DMS79 (cell line): ENCODE measurements at regions not wholly inside any gene's neighbourhood (a gene's known extent, or its start where the extent isn't known, plus 50 kb on each side); places are given as distances from the start of the nearest gene placed in this dataset.

Experiments used
- DNase-seq: peaks from one replicate; lab custom pipeline; 2025; lab: John Stamatoyannopoulos, UW

- DNase-seq, result no peak
These were observed 1378.9 kb downstream of the BRD1 start for GRCh38 chr22:48448821-48449220.

DNA sequence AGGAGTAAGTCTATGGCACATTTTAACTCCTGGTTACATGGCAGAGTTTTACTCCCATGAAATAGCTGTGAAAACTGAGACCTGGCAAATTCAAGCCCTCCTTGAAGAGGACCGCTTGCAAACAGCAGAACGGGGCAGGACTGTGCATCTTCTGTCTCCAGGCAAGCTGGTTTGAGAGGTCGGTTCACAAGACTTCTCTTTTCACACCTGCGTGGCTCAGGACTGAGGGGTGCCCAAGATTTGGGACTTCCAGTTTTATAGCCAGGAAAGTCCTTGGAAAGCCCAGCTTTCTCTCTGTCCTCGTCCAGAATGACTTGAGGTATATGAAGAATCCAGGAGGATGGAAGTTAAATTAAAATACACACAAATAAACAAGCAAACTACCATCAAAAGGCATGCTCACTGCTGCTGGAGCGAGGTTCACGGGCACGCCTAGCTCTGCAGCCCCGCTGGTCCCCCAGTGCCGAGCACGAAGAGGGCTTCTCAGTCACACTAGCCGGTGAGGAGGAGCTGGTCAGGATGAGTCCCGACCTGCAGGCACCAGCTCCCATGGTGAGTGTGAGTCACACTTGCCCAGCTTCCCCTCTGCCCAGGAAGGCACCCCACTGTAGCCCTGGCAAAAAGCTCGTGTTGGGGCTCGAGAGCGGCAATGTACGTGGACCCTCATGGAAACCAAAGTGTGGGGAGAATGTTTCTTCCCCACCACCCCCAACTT lies 1382.4 kb downstream of the BRD1 start:
- DNase-seq, result no peak

DNA sequence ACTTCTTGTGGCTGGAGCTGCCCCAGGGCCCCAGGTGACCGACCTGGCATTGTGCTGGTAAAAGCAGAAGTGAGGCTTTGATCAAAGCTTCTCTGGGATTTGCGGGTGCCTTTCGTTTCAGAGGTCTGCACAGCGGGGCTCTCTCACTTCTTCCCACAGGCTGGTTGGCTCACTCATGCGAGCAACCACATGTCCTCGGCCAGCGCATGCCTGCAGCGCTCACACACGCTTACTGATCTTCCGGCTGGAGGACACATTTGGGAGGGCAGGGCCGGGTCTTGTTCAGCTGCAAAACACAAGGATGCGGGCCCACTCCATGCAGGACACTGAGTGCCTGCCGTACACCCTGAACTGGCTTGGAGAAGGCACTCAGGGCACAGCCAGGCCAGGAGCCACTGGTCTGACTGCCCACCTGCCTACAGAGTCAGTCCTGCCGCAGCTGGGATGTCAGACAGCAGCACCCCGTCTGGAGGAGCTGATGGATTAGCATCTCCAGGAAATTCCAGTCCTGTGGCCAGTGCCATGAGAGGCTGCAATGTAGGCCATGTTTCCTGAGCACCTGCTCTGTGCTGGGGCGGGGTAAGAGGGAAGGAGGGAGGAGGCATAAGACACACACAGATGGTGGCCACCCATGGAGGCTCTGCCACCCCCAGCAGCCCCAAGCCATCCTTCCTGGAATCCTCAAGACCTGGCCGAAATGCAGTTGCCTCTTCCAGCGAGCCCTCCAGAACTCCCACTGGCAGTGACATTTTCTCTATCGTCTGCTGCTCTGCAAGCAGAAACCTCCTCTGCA lies 1383.2 kb downstream of the BRD1 start:
- peak; percentile 10 for DNase-seq

DNA sequence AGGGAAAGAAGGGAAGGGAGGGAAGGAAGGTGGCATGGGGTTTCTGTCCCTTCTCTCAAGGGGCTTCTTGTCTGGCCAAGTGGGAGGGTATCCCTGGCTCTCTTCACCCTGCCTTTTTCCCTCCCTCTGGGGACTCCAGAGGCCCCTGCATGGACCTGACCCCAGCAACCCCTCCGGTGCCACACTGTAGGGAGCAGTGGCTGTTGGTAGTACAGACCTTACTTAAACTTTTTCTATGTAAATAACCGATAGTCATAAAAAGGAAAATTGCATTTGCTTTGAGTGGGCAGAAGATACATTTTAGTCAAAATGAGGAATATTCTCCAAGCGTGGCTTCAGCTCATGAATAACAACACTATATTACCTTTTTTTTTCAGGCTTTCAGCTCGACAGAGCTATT lies 1384.0 kb downstream of the BRD1 start:
- no peak for DNase-seq

- no peak for DNase-seq
These were observed 1385.0 kb downstream of the BRD1 start for GRCh38 chr22:48442663-48443062.

GRCh38 chr22:48441553-48441850 lies 1386.2 kb downstream of the BRD1 start:
- DNase-seq, result no peak

DNA sequence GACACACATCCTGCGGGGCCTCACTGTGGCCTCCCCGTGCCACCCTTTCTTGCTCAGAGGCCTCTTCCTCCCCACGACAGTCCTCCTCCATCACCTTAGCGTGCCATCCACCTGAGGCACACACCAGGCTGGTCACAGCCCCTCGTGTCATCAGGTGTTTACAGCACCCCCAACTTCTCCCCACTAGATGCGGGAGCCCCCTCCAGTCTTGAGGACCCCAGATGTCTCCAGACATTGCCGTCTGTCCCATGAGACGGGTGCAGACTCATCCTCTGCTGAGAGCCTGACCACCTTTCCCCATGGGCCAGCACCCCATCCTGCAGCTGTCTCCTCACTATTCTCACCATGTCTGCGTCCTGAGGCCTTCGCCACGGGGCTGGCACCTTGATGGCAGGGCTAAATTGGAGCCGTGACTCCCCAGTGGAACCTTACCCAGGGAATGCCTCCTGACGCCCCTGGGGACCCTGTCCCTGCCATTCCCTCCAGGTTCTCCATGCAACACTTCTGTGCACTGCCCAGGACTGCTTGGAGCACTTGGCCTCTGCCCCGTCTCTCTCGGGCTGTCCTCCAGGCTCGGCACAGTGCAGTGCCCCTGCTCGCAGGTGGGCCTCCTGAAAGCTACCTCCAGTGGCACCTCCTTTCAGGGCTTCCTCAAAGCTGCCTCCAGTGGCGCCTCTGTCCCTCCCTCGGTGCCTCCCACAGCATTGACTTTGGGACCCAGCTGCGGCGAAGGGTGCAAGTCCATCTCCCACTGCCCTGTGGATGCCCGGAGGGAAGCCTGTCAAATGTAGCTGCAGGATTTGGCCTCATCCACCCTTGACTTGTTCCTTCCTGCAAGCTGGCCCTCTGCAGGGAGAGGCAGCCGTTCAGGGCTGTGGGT lies 1386.8 kb downstream of the BRD1 start:
- no peak for DNase-seq

DNA sequence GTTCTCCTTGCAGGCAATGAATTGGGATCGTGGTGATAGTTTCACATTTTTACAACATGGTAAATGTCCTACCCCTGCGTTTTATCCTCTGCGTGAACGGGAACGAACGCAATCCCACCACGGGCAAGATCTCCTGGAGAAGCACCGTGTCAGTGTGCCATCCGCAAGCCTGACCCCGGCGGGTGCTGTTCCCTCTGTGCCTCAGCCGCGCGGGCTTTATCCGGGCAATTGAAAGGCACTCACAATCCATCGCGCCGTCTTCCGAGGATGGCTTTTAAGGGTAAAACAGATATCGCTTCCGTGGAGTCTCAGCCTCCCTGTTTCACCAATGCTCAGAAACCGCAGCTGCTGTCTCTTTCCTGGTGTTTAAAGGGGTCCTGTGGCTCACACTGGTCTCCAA lies 1387.5 kb downstream of the BRD1 start:
- no peak for DNase-seq

DNA sequence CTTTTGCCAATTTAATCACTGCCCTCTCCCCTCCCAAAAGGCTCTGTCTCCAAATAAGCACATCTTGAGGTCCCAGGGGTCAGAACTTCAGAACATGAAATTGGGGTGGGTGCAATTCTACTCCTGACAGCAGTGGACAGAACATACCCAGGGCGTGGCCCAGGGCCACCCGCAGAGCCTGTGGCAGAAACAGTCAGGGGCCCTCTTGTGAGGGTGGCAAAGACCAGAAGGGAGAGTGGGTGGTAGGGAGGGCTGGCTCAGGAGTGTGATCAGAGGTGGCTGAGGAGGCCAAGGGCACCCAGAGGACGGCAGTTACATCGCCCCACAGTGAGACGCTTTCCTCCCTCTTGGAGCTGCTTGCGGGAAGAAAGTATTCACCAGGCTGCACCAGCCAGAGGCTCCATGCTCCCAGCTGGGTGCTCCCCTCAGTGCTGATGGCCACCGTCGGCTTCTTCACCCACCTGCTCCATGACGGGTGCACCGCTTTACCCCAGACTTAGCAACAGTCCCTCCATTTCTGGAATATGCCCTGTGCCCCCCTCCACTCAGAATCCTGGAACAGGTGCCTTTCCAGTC lies 1388.0 kb downstream of the BRD1 start:
- no peak for DNase-seq

DNA sequence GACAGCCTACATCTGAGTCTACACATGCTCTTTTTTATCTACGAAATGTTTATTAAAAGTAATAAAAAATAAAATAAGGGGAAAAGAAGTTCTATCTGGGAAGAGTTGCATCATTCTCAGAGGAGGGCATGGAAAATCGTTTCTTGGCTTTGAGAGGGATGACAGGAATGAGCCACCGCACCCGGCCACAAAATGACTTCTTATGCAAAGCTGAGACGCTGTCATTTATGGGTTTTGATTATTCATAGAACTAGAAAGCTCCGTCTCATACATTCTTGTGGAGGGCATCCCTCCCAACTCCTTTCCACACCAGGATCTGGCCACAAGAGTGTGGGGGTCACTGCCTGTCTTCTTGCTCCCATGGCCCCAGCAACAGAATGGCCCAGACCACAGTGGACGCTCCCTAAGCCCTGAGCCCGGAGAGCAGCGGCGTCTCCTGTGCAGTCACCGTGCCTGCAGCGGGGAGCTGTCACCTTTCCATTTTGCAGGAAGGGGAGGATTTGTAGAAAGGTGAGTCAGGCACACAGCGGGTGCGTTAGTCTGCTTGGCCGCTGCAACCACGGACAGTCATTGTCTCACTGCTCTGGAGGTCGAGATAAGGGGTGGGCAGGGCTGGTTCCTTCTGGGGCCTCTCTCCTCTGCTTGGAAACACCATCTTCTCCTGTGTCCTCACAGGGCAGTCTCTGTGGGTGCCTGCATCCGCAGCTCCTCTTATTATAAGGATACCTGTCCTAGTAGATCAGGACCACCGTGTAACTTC lies 1388.7 kb downstream of the BRD1 start:
- DNase-seq, result no peak

- DNase-seq, result no peak
These were observed 1389.6 kb downstream of the BRD1 start for GRCh38 chr22:48438096-48438495.

GRCh38 chr22:48436201-48436931 lies 1391.3 kb downstream of the BRD1 start:
- DNase-seq, result no peak

DNA sequence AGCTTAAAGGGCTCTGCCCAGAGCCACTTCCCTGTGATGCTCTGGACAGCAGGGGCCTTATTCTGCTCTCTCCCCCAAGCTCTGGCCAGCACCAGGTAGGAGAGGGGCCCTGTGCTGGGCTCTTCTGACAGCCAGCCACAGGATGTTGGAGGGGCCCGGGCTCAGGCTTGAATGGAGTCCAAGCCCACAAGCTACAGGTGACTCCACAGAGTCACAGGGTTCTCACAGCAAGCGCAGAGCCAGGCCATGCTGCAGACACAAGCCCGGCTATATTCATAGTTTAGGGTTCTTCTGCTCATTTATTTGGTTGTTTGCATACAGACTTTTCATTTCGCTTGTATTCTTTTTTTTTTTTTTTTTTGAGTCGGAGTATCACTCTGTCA lies 1392.8 kb downstream of the BRD1 start:
- DNase-seq, result no peak

- no peak for DNase-seq
These were observed 1393.4 kb downstream of the BRD1 start for GRCh38 chr22:48434156-48434867.

DNA sequence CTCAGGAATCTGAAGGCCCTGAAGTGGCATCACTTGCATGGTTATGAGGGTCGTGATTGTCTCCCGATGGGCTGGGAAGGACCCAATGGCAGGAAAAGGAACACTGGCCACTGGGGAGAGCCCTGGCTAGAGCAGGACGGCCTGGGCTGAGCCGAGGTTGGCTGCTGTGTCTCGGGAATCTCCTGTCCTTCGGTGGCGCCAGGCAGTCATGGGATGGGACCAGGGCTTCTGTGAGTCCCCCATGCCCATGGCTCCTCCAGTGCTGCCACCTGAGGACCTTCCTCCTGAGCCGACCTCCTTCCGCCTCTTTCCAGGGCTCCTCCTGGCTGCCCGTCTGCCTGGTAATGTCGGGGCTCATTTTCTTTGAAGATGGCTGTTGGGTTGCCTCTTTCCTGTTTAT lies 1394.0 kb downstream of the BRD1 start:
- DNase-seq, result no peak

DNA sequence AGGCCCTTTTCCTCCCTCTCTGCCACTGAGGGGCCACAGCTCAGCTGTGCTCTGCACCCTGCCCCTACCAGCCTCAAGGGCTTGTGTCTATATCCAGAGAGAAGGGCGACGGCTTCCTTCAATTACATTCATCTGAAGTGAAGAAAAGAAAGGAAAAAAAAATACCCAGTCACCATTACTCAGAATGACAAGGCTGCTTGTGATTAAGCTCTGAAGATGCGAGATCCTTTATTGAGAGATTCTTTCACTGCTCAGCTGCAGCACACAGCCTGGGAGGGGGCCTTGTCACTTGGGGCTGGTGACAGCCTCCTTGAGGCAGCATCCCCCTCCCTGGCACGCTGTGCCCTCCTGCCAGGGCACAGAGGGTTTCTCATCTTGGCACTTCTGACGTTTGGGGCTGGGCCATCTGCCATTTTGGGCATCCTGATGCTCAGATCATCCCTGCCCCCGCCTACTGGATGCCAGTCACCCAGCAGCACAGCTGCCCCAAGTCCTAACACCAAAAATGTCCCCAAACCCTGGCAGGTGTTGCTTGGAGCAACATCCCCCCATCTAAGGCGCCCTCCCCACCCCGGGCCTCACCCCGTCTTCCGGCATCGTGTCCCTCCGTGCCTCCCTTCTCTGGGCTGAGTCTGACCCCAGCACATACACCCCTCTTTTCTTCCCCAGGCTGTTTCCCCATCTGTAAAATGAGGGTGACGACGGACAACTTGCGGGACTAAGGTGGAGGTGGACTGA lies 1394.7 kb downstream of the BRD1 start:
- no peak for DNase-seq

DNA sequence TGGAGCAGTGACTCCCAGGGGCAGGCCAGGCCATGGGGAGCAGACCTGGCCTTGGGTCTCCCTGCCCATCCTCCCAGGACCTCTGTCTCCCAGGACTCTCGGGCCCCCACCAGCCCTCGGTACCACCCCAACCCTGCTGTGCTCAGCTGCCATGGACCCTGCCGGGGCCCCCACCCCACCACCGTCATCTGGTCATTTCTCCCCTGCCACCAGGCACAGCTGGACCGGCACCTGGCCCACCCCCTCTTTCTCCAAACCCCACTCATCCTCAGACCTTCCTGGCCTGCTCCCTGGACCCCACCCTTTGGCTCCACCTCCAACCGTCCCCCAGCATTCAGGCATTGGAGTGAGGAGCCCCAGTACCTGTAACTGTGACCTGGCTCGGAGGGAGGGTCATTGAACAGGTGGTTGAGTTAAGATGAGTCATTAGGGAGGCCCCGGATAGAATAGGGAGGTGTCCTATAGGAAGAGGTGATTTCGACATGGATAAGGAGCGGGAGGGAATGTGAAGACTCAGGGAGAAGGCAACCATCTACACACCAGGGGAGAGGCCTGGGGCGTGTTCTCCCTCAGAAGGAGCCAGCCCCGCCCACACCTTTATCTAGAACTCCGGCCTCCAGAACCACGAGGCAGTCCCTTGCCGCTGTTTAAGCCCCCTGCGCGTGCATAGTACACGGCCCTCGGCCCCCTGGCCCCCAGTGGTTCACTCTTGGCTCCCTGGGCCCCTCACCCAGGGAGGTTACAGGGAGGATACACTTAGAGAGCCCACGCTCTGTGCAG lies 1395.9 kb downstream of the BRD1 start:
- DNase-seq, result no peak

DNA sequence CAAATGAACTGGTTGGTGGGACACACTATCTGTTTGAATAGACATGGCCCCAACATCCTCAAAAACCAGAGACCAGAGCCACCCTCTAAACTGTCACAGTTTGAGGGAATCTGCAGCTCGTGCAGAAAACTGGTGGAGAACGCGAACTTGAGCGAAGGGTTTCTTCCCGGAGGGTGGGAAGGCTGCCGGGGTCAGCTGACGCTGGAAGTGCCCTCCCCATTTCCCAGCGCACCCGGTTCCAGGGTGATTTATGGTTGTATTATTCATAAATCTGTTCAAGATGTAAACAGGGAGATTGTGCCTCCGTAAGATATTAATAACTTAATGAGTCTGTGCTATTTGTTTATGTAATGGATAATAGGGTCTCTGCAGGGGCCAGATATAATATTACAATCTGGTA lies 1396.7 kb downstream of the BRD1 start:
- no peak for DNase-seq

DNA sequence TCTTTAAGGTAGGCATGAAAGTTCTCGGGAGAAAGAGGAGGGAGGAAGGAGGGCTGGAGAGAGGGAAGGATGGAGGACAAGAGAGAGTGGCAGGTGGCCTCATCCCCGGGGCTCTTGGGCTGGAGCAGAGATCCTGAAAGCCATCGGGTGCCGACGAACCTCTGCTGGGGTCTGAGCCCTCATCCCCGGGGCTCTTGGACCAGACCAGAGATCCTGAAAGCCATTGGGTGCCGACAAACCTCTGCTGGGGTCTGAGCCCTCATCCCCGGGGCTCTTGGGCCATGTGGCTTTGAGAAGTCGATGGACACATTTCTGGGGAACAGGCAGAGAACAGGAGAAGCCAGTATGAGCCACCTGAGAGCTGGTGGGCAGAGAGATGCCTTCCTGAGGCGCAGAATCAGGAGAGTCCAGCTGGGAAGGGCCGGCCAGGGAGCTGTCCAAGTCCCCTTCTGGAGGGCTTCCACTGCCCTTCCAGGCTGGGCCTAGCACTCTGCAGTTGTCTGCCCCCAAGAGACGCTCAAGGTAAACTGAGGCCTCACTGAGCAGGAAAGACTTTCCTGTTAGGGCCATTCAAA lies 1398.1 kb downstream of the BRD1 start:
- no peak for DNase-seq
